Skeletal muscle cell (primary cell): ENCODE measurements at regions not wholly inside any gene's neighbourhood (a gene's known extent, or its start where the extent isn't known, plus 50 kb on each side); places are given as distances from the start of the nearest gene placed in this dataset.
A peak's percentile ranks its signal among the peaks of the same experiment; 100 is the strongest.

Experiments used
- DNase-seq: peaks from one replicate; pipeline ENCODE4 v3.0.0-alpha.2; 2010; ENCODE audit warnings: low read depth
- H3K4me3 ChIP-seq: 2 replicates; pipeline ENCODE4 v1.5.1; 2011; ENCODE audit warnings: low read depth, mild to moderate bottlenecking, control low read depth, low read length, moderate library complexity

- no peak overlapping the region for H3K4me3 ChIP-seq
- peak; percentile 34 for DNase-seq
Measured at GRCh38 chr18:28854964-28855363, 678.0 kb upstream of the CDH2 start.

GRCh38 chr18:28846958-28847357, 670.0 kb upstream of the CDH2 start:
- H3K4me3 ChIP-seq: no peak overlapping the region

GRCh38 chr18:28837100-28837499, 660.2 kb upstream of the CDH2 start:
- no peak overlapping the region for H3K4me3 ChIP-seq
- DNase-seq: no peak

More at GRCh38 chr18:28846958-28847357, 670.0 kb upstream of the CDH2 start:
- no peak for DNase-seq

GRCh38 chr18:28834889-28835288, 658.0 kb upstream of the CDH2 start:
- peak; percentile 67 for DNase-seq
- no peak overlapping the region for H3K4me3 ChIP-seq

- DNase-seq: no peak
- H3K4me3 ChIP-seq: no peak overlapping the region
Measured at GRCh38 chr18:28831908-28832307, 655.0 kb upstream of the CDH2 start.

GRCh38 chr18:28831476-28831875, 654.5 kb upstream of the CDH2 start:
- no peak for DNase-seq
- H3K4me3 ChIP-seq: no peak overlapping the region

GRCh38 chr18:28826107-28826506, 649.2 kb upstream of the CDH2 start:
- no peak for DNase-seq
- H3K4me3 ChIP-seq: no peak overlapping the region

- DNase-seq: no peak
- H3K4me3 ChIP-seq: no peak overlapping the region
Measured at GRCh38 chr18:28824183-28824574, 647.2 kb upstream of the CDH2 start.

- no peak overlapping the region for H3K4me3 ChIP-seq
- DNase-seq: peak; percentile 24
Measured at GRCh38 chr18:28823506-28824182, 646.7 kb upstream of the CDH2 start.

- no peak overlapping the region for H3K4me3 ChIP-seq
- no peak for DNase-seq
Measured at GRCh38 chr18:28820353-28820752, 643.4 kb upstream of the CDH2 start.

DNA sequence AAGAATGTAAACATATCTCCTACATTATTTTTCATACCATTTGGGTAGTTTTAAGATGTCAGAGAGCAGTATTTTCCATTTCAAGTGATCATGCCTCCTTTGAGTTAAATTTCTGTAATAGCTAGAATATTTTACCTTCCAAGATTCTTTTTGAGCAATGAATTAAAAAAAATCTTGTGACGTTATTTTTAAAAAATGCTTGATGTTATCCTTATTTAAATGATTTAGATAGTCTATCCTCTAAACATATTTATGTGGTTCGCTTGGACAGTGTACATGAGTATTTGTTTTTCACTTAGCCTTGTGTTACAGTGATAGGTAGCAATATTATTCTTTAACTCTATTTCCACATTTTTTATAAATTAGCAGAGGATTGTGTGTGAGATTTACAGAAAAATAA, 639.2 kb upstream of the CDH2 start:
- DNase-seq: no peak
- no peak overlapping the region for H3K4me3 ChIP-seq

GRCh38 chr18:28814365-28814764, 637.4 kb upstream of the CDH2 start:
- no peak for DNase-seq
- no peak overlapping the region for H3K4me3 ChIP-seq

DNA sequence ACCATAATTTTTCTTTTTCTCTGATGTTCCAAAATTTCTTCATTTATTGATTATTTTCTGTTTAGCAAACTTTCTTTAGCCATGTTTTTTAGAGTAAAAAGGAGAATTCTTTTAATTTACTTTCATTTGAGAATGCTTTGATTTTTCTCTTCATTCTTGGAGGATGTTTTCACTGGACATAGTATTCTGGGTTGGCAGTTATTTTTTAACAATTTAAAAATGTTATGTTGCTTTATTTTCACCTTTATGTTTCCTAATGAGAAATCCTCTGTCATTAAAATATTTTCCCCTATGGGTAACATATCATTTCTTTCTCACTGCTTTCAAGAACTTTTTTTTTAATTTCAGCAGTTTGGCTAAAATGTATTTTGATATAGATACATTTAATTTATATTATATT, 631.4 kb upstream of the CDH2 start:
- no peak overlapping the region for H3K4me3 ChIP-seq
- no peak for DNase-seq

GRCh38 chr18:28805491-28805890, 628.6 kb upstream of the CDH2 start:
- DNase-seq: no peak
- no peak overlapping the region for H3K4me3 ChIP-seq

DNA sequence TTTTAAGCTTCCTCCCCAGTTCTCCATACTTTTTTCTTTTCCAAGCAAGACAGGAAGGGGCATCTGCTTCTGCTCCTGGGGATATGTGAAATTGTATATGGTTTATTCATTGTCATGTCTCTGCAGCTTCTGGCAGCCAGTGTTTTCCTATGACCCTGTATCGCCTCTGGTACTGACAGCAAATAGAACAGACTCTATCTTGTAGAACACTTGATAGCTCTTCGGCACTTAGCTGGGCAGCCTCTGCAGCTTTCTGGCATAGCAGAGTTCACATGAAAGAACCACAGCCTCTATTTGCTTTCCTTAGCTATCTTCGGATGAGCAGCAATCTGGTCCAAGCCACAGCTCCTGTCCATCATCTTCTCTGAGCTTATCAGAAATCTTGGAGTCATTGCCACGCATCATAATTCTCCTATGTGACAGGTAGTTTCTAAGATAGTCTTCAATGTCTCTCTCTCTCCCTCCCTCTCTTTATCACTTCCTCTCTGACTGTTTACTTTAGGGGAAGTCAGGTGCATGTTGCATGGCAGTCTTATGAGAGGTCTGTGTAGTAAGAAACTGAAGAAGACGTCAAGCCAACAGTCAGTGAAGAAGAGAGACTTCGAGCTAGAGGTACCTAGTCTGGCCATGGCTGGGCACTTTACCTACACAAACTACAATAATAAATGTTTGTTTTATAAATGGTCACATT, 627.7 kb upstream of the CDH2 start:
- DNase-seq: no peak

DNA sequence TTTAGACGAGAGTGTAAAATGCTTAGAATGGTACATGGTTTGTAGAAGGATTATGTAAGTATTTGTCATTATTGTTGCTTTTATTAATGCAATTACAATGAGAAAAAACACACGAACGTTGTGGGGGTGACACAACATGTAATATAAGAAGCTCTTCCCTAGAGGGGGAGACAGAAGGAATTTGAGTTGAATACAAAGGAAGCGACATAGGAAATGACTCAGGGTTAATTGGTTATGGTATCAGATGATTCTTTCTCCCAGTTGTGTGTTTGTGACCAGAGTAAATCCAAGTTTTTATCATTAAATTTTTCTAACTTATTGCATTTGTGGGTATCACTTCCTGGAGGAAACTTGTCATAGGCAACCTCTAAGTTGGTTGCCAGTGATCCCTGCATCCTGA, 625.6 kb upstream of the CDH2 start:
- no peak for DNase-seq
- H3K4me3 ChIP-seq: no peak overlapping the region

More for the DNA sequence above, 627.7 kb upstream of the CDH2 start:
- no peak overlapping the region for H3K4me3 ChIP-seq

DNA sequence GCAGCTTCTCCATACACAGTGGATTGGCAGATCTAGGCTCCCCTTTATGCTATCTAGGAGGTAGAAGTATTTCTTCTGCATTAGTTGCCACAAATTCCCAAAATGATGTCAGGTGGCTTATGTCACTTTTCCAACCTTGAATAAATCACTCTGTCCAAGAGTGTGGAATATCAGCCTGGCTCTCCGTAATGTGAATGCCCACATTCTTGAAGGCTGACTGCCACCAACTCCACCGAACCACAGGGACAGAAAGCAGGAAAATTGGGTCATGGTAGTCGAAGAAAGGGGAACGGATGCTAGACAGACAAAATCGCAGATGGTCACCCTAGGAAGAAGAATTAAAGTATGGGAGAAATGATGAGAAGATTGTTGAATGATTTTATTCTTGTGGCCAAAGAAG, 624.9 kb upstream of the CDH2 start:
- H3K4me3 ChIP-seq: no peak overlapping the region
- no peak for DNase-seq

GRCh38 chr18:28794459-28795245, 617.7 kb upstream of the CDH2 start:
- peak; percentile 42 for DNase-seq
- H3K4me3 ChIP-seq: no peak overlapping the region

DNA sequence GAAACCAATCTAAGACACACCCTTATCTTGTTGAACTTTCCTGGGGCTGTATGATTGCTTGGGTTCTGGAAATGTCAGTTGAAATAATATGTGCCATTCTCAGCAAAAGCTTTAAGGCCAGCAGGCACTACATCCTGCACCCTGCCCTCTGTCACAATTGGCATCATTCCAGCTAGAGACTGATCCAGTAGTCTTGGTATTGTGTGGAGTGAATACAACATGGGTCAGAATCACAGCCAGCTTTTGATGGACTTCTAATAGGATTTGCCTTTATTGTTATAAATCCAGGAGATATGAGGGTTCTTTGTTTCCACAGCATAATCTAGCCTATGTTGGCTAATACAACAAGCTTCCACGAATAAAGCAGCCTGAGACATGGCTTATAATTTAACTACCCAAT, 617.0 kb upstream of the CDH2 start:
- no peak overlapping the region for H3K4me3 ChIP-seq
- DNase-seq: no peak

DNA sequence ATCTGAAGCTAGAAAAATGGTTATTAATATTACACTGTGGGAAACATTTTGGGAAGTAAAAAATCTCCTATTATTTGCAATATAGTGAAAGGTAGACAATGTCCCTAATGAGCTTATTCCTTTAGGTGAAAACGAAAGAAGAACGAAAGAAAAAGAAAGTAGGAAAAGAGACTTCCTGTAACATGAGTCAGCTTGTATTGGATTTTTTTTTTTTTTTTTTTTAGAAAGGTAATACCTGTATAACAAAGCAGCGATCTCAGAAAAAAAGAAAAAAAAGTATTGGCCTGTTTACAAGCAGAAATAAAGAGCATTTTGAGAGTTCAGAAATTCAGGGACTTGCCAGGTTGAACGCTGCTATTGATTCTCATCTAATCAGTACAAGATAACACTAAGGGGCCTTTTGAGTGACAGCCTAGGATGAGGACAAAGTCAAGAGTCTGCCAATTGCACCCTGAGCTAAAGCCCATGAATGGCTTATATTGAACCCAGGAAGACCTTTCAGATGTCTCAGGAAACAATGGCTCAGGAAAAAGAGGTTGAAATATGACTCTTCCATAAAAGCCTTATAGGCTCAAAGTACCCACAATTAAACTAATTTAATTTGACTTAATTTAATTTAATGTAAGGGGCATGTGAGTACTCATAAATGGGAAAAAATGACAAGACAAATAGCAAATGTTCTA, 615.6 kb upstream of the CDH2 start:
- H3K4me3 ChIP-seq: no peak overlapping the region
- no peak for DNase-seq
